ENCODE measurements at regions not wholly inside any gene's neighbourhood (a gene's known extent, or its start where the extent isn't known, plus 50 kb on each side); places are given as distances from the start of the nearest gene placed in this dataset.

GRCh38 chr12:13666806-13667205, 314.6 kb downstream of the GRIN2B start:
- CTCF ChIA-PET (ENCODE audit: unreplicated experiment): no interaction called here
- no peak for DNase-seq (ENCODE audit: low spot score)
- POLR2A ChIA-PET: interaction anchor here (0.6 to 1.2 kb wide), 3 partner anchors 8 to 710 kb away, joined by 3 to 5 read pairs (median 4); no protein-coding TSS in a partner anchor
- Histone ChIP-seq H3K27ac (ENCODE audit: low read depth, low read length, poor library complexity, severe bottlenecking) (no peak overlapping the region), H4K20me1 (ENCODE audit: insufficient read depth, low read length) (no peaks in the 10 kb centered on the region), H3K79me2 (ENCODE audit: insufficient read depth, low read depth, low read length) (no peaks in the 10 kb centered on the region), H3K9me2 (ENCODE audit: insufficient read depth, low read length) (no peaks in the 10 kb centered on the region; the same call in 1 of the 2 replicates), H3K4me3 (ENCODE audit: low read depth, low read length, poor library complexity, severe bottlenecking) (no peak overlapping the region), H3K4me2 (ENCODE audit: low read length) (no peak overlapping the region), H3K36me3 (ENCODE audit: insufficient read depth, low read length) (no peaks in the 10 kb centered on the region), H3K9me3 (ENCODE audit: low read length) (no peaks in the 10 kb centered on the region), H2AFZ (ENCODE audit: low read length) (no peak overlapping the region), H3K4me1 (ENCODE audit: insufficient read depth, low read length, poor library complexity, severe bottlenecking) (no peaks in the 10 kb centered on the region)
- BruUV-seq (replicated peaks): no TSS peak
- TF ChIP-seq EZH2phosphoT487 (IDR thresholded peaks at IDR 0.05; ENCODE audit: borderline replicate concordance, low read depth, low read length) (no peak), CTCF (conservative IDR thresholded peaks at IDR 0.05; ENCODE audit: low read length) (no peak; the same call in 1 of the 2 replicates)
- intact Hi-C loops (cut with micrococcal nuclease; ENCODE audit: unreplicated experiment): no loop called here

- no peak overlapping the region for H3K4me3 ChIP-seq (ENCODE audit: low read depth, low read length, poor library complexity, severe bottlenecking)
- no peak overlapping the region for H3K27ac ChIP-seq (ENCODE audit: low read depth, low read length, poor library complexity, severe bottlenecking)
- CTCF ChIA-PET (ENCODE audit: unreplicated experiment): interaction anchor here (0.6 kb wide), 1 partner anchor 30 kb away, joined by 3 read pairs; no protein-coding TSS in a partner anchor
- no peaks in the 10 kb centered on the region for H3K9me2 ChIP-seq (ENCODE audit: insufficient read depth, low read length)
- POLR2A ChIA-PET: interaction anchor here (0.5 kb wide), 1 partner anchor 277 kb away, joined by 3 read pairs; no protein-coding TSS in a partner anchor
- no peaks in the 10 kb centered on the region for H3K9me3 ChIP-seq (ENCODE audit: low read length)
- TF ChIP-seq CTCF (conservative IDR thresholded peaks at IDR 0.05; ENCODE audit: low read length) (peak; percentile 80), EZH2phosphoT487 (IDR thresholded peaks at IDR 0.05; ENCODE audit: borderline replicate concordance, low read depth, low read length) (no peak)
- peak; percentile 13 for DNase-seq (ENCODE audit: low spot score)
- no peaks in the 10 kb centered on the region for H4K20me1 ChIP-seq (ENCODE audit: insufficient read depth, low read length)
- no peak overlapping the region for H3K4me2 ChIP-seq (ENCODE audit: low read length)
- intact Hi-C loops (cut with micrococcal nuclease; ENCODE audit: unreplicated experiment): no loop called here
- H3K79me2 ChIP-seq (ENCODE audit: insufficient read depth, low read depth, low read length): no peaks in the 10 kb centered on the region
- no peak overlapping the region for H2AFZ ChIP-seq (ENCODE audit: low read length)
- no peaks in the 10 kb centered on the region for H3K36me3 ChIP-seq (ENCODE audit: insufficient read depth, low read length)
- no TSS peak for BruUV-seq (replicated peaks)
- no peaks in the 10 kb centered on the region for H3K4me1 ChIP-seq (ENCODE audit: insufficient read depth, low read length, poor library complexity, severe bottlenecking)
Measured at GRCh38 chr12:13661005-13661887, 320.2 kb downstream of the GRIN2B start.

GRCh38 chr12:13654456-13654855, 326.9 kb downstream of the GRIN2B start:
- Histone ChIP-seq H3K4me1 (ENCODE audit: insufficient read depth, low read length, poor library complexity, severe bottlenecking) (no peaks in the 10 kb centered on the region), H4K20me1 (ENCODE audit: insufficient read depth, low read length) (no peaks in the 10 kb centered on the region), H3K36me3 (ENCODE audit: insufficient read depth, low read length) (no peaks in the 10 kb centered on the region), H3K4me2 (ENCODE audit: low read length) (no peak overlapping the region), H3K79me2 (ENCODE audit: insufficient read depth, low read depth, low read length) (no peaks in the 10 kb centered on the region), H3K4me3 (ENCODE audit: low read depth, low read length, poor library complexity, severe bottlenecking) (no peak overlapping the region), H3K9me2 (ENCODE audit: insufficient read depth, low read length) (no peaks in the 10 kb centered on the region), H3K27ac (ENCODE audit: low read depth, low read length, poor library complexity, severe bottlenecking) (no peak overlapping the region), H3K9me3 (ENCODE audit: low read length) (no peaks in the 10 kb centered on the region), H2AFZ (ENCODE audit: low read length) (no peak overlapping the region)
- BruUV-seq (replicated peaks): no TSS peak
- no peak for DNase-seq (ENCODE audit: low spot score)
- POLR2A ChIA-PET: no interaction called here
- intact Hi-C loops (cut with micrococcal nuclease; ENCODE audit: unreplicated experiment): no loop called here
- no peak for TF ChIP-seq CTCF (conservative IDR thresholded peaks at IDR 0.05; ENCODE audit: low read length)
- no peak for TF ChIP-seq EZH2phosphoT487 (IDR thresholded peaks at IDR 0.05; ENCODE audit: borderline replicate concordance, low read depth, low read length)
- CTCF ChIA-PET (ENCODE audit: unreplicated experiment): no interaction called here
